Fibroblast of the aortic adventitia (primary cell): ENCODE measurements at regions not wholly inside any gene's neighbourhood (a gene's known extent, or its start where the extent isn't known, plus 50 kb on each side); places are given as distances from the start of the nearest gene placed in this dataset.

Source experiments
- DNase-seq: peaks from one replicate; pipeline ENCODE4 v3.0.0-alpha.2; 2010; ENCODE audit warnings: low read depth
- H3K4me3 ChIP-seq: 2 replicates; pipeline ENCODE4 v1.5.1; 2011; ENCODE audit warnings: low read depth, mild to moderate bottlenecking, control low read depth, low read length, moderate library complexity
- CTCF ChIP-seq: IDR thresholded peaks from 2 replicates; pipeline ENCODE4 v1.5.1; 2011; ENCODE audit warnings: mild to moderate bottlenecking, low read length, control low read depth, inconsistent platforms; ENCODE audit not compliant: insufficient read depth

- H3K4me3 ChIP-seq = no peak overlapping the region
- no peak for TF ChIP-seq CTCF
- DNase-seq = no peak
Observed at GRCh38 chr13:58587183-58587582, 955.6 kb downstream of the PCDH17 start.

GRCh38 chr13:58592052-58592451 is 960.5 kb downstream of the PCDH17 start:
- no peak for TF ChIP-seq CTCF
- DNase-seq = no peak
- H3K4me3 ChIP-seq = no peak overlapping the region

- no peak for TF ChIP-seq CTCF
- DNase-seq = no peak
Observed at GRCh38 chr13:58592786-58593185, 961.2 kb downstream of the PCDH17 start.

GRCh38 chr13:58594747-58595600 is 963.4 kb downstream of the PCDH17 start:
- TF ChIP-seq CTCF = no peak
- DNase-seq = no peak
- H3K4me3 ChIP-seq = no peak overlapping the region

More at GRCh38 chr13:58592786-58593185, 961.2 kb downstream of the PCDH17 start:
- no peak overlapping the region for H3K4me3 ChIP-seq

GRCh38 chr13:58597552-58597951 is 966.0 kb downstream of the PCDH17 start:
- no peak for TF ChIP-seq CTCF
- no peak overlapping the region for H3K4me3 ChIP-seq
- no peak for DNase-seq

- no peak overlapping the region for H3K4me3 ChIP-seq
- no peak for TF ChIP-seq CTCF
- no peak for DNase-seq
Observed at GRCh38 chr13:58598241-58598640, 966.7 kb downstream of the PCDH17 start.

- no peak for DNase-seq
- H3K4me3 ChIP-seq = no peak overlapping the region
- TF ChIP-seq CTCF = no peak
Observed at GRCh38 chr13:58611117-58611516, 979.6 kb downstream of the PCDH17 start.
